IMR-90 (cell line): ENCODE measurements at regions not wholly inside any gene's neighbourhood (a gene's known extent, or its start where the extent isn't known, plus 50 kb on each side); places are given as distances from the start of the nearest gene placed in this dataset.

Experiments used
- ATAC-seq: fragments of 200-7000 bp; cut with Tn5 transposase; 2 replicates; pipeline ENCODE4 v1.9.1; 2020; ENCODE audit warnings: low read depth, mild to moderate bottlenecking, moderate library complexity
- BruUV-seq: library from RNA; stranded (reverse); fragments of 400-500 nt; replicated peaks from 2 replicates; lab custom pipeline; 2021; lab: Mats Ljungman, UMichigan
- CTCF ChIA-PET: fragments of 300-600 bp; formaldehyde crosslinking; extraction: SDS; loops from one replicate; lab custom pipeline; 2021; ENCODE audit warnings: antibody characterized with exemption; lab: Yijun Ruan, JAX
- POLR2A ChIA-PET: fragments of 300-600 bp; sonication (Branson Sonifier 250); formaldehyde crosslinking; loops from one replicate; lab custom pipeline; 2022; ENCODE audit warnings: antibody characterized with exemption; ENCODE audit not compliant: unreplicated experiment; lab: Charles Lee
- DNase-seq: peaks from one replicate; pipeline ENCODE4 v3.0.0; 2013
- H2AFZ ChIP-seq: replicated peaks from 2 replicates; pipeline ENCODE3; 2013; ENCODE audit warnings: low read length, mild to moderate bottlenecking; ENCODE audit not compliant: poor library complexity
- H2AK5ac ChIP-seq: 2 replicates; pipeline ENCODE4 v1.6.1; 2013; ENCODE audit warnings: low read depth, low read length, inconsistent platforms
- H2AK9ac ChIP-seq: replicated peaks from 2 replicates; pipeline ENCODE3; 2013; ENCODE audit warnings: mild to moderate bottlenecking, low read depth, low read length, moderate library complexity; ENCODE audit not compliant: poor library complexity
- H2BK120ac ChIP-seq: 2 replicates; pipeline ENCODE4 v1.6.1; 2013; ENCODE audit warnings: low read depth, low read length, inconsistent platforms
- H2BK15ac ChIP-seq: 3 replicates; pipeline ENCODE4 v1.6.1; 2013; ENCODE audit warnings: low read depth, low read length, inconsistent platforms
- H2BK20ac ChIP-seq: 2 replicates; pipeline ENCODE4 v1.6.1; 2013; ENCODE audit warnings: low read depth, mild to moderate bottlenecking, inconsistent platforms, low read length, moderate library complexity
- H2BK5ac ChIP-seq: 2 replicates; pipeline ENCODE4 v1.6.1; 2013; ENCODE audit warnings: mild to moderate bottlenecking, low read depth, low read length, inconsistent platforms; ENCODE audit not compliant: poor library complexity, severe bottlenecking
- H3K14ac ChIP-seq: replicated peaks from 2 replicates; pipeline ENCODE4 v1.6.1; 2013; ENCODE audit warnings: low read depth, low read length, inconsistent platforms
- H3K18ac ChIP-seq: 2 replicates; pipeline ENCODE4 v1.6.1; 2013; ENCODE audit warnings: low read depth, low read length, control low read depth
- H3K23ac ChIP-seq: 2 replicates; pipeline ENCODE4 v1.6.1; 2013; ENCODE audit warnings: low read depth, low read length, inconsistent platforms
- H3K27ac ChIP-seq: 2 replicates; pipeline ENCODE4 v1.5.1; 2013; ENCODE audit warnings: mild to moderate bottlenecking, control low read depth, low read length; ENCODE audit not compliant: insufficient read depth
- H3K27me3 ChIP-seq: 2 replicates; pipeline ENCODE4 v1.6.1; 2013; ENCODE audit warnings: low read length; ENCODE audit not compliant: control insufficient read depth, insufficient read depth
- H3K36me3 ChIP-seq: 2 replicates; pipeline ENCODE4 v1.6.1; 2013; ENCODE audit warnings: low read length, mixed read lengths; ENCODE audit not compliant: control insufficient read depth, insufficient read depth
- H3K4ac ChIP-seq: 2 replicates; pipeline ENCODE4 v1.6.1; 2013; ENCODE audit warnings: low read depth, low read length, inconsistent platforms
- H3K4me1 ChIP-seq: 2 replicates; pipeline ENCODE4 v1.6.1; 2013; ENCODE audit warnings: low read length, mixed read lengths; ENCODE audit not compliant: control insufficient read depth, insufficient read depth
- H3K4me2 ChIP-seq: 2 replicates; pipeline ENCODE4 v1.6.1; 2013; ENCODE audit warnings: low read depth, mild to moderate bottlenecking, control low read depth, low read length, moderate library complexity
- H3K4me3 ChIP-seq: 2 replicates; pipeline ENCODE4 v1.5.1; 2013; ENCODE audit warnings: low read depth, mild to moderate bottlenecking, control low read depth, low read length, moderate library complexity; ENCODE audit not compliant: insufficient read depth
- H3K56ac ChIP-seq: 2 replicates; pipeline ENCODE4 v1.6.1; 2013; ENCODE audit warnings: low read length, inconsistent platforms; ENCODE audit not compliant: insufficient read depth; ENCODE audit errors: extremely low read depth
- H3K79me1 ChIP-seq, 2 experiments: 2 replicates each; pipeline ENCODE4 v1.6.1; 2013; ENCODE audit warnings: low read length in 2 of 2, inconsistent platforms in 1 of 2, low read depth in 1 of 2
- H3K9ac ChIP-seq: 2 replicates; pipeline ENCODE4 v1.6.1; 2013; ENCODE audit warnings: low read depth, low read length, control low read depth
- H3K9me1 ChIP-seq: 2 replicates; pipeline ENCODE4 v1.6.1; 2013; ENCODE audit warnings: low read length, inconsistent platforms; ENCODE audit not compliant: insufficient read depth
- H3K9me3 ChIP-seq: 2 replicates; pipeline ENCODE4 v1.6.1; 2013; ENCODE audit warnings: low read length; ENCODE audit not compliant: control insufficient read depth, insufficient read depth
- H4K20me1 ChIP-seq: 2 replicates; pipeline ENCODE4 v1.6.1; 2013; ENCODE audit warnings: low read length, inconsistent platforms; ENCODE audit not compliant: insufficient read depth
- H4K5ac ChIP-seq: 2 replicates; pipeline ENCODE4 v1.6.1; 2013; ENCODE audit warnings: mild to moderate bottlenecking, low read depth, low read length, control low read depth
- H4K8ac ChIP-seq, 2 experiments: 2 replicates each; pipeline ENCODE4 v1.6.1; 2013; ENCODE audit warnings: low read depth in 2 of 2, low read length in 2 of 2, control low read depth in 1 of 2, inconsistent platforms in 1 of 2
- H4K91ac ChIP-seq: 2 replicates; pipeline ENCODE4 v1.6.1; 2013; ENCODE audit warnings: low read depth, low read length, inconsistent platforms; ENCODE audit not compliant: insufficient read depth
- BHLHE40 ChIP-seq: fragments of 150-350 bp; IDR thresholded peaks from 2 replicates; pipeline ENCODE4 v1.6.1; 2016; ENCODE audit warnings: mild to moderate bottlenecking, low read depth, low read length
- CEBPB ChIP-seq: IDR thresholded peaks from 2 replicates; pipeline ENCODE4 v1.6.1; 2012; ENCODE audit warnings: low read depth, low read length, improper control_type of control experiment
- CHD1 ChIP-seq: IDR thresholded peaks from 2 replicates; pipeline ENCODE4 v1.6.1; 2012; ENCODE audit warnings: low read depth, low read length, improper control_type of control experiment
- FOS ChIP-seq: fragments of 150-350 bp; IDR thresholded peaks from 2 replicates; pipeline ENCODE4 v1.6.1; 2016; ENCODE audit warnings: low read depth, low read length
- MAFK ChIP-seq: IDR thresholded peaks from 2 replicates; pipeline ENCODE4 v1.6.1; 2012; ENCODE audit warnings: low read depth, low read length, improper control_type of control experiment
- MAZ ChIP-seq: IDR thresholded peaks from 2 replicates; pipeline ENCODE4 v1.6.1; 2012; ENCODE audit warnings: low read depth, mild to moderate bottlenecking, low read length, improper control_type of control experiment, moderate library complexity, borderline replicate concordance
- MXI1 ChIP-seq: IDR thresholded peaks from 2 replicates; pipeline ENCODE4 v1.6.1; 2012; ENCODE audit warnings: low read depth, mild to moderate bottlenecking, low read length, moderate library complexity, borderline replicate concordance
- NFE2L2 ChIP-seq: fragments of 150-350 bp; IDR thresholded peaks from 2 replicates; pipeline ENCODE4 v1.6.1; 2016; ENCODE audit warnings: low read depth, mild to moderate bottlenecking, low read length
- POLR2A ChIP-seq: IDR thresholded peaks from 2 replicates; pipeline ENCODE4 v1.6.1; 2012; ENCODE audit warnings: mild to moderate bottlenecking, low read depth, low read length
- RAD21 ChIP-seq: IDR thresholded peaks from 2 replicates; pipeline ENCODE4 v1.6.1; 2012; ENCODE audit warnings: low read length, improper control_type of control experiment
- RCOR1 ChIP-seq: IDR thresholded peaks from 2 replicates; pipeline ENCODE4 v1.6.1; 2012; ENCODE audit warnings: mild to moderate bottlenecking, low read length, improper control_type of control experiment; ENCODE audit not compliant: insufficient replicate concordance
- RFX5 ChIP-seq: IDR thresholded peaks from 2 replicates; pipeline ENCODE4 v1.8.0; 2012; ENCODE audit warnings: low read depth, mild to moderate bottlenecking, low read length, moderate library complexity
- SMC3 ChIP-seq: fragments of 150-350 bp; IDR thresholded peaks from 2 replicates; pipeline ENCODE4 v1.6.1; 2016; ENCODE audit warnings: low read depth, mild to moderate bottlenecking, antibody characterized with exemption, low read length, moderate library complexity
- WGBS, 2 experiments: methylation state at CpG; one replicate each; pipeline versions ENCODE4 v1.1.5 to v1.1.7; 2013; ENCODE audit warnings: missing lambda C conversion rate in 2 of 2; ENCODE audit not compliant: insufficient read length in 1 of 2; ENCODE audit errors: extremely low coverage in 2 of 2; 5-methylcytosine and 5-hydroxymethylcytosine counted together
- dilution Hi-C: fragments of 300-500 bp; cut with HindIII; formaldehyde crosslinking; loops from one replicate; pipeline ENCODE4 v1.14.3; 2018; ENCODE audit warnings: low sequenced_read_pairs; ENCODE audit not compliant: unreplicated experiment
- in situ Hi-C: fragments of 300-500 bp; cut with MboI; formaldehyde crosslinking; loops from 3 replicates; pipeline ENCODE4 v1.14.3; 2019; ENCODE audit warnings: low sequenced_read_pairs, inconsistent platforms, mixed read lengths
- intact Hi-C: fragments of 100-400 bp; cut with micrococcal nuclease; formaldehyde crosslinking; loops from 2 replicates; pipeline ENCODE4 v1.10.0; 2022
- TF ChIP-seq, protein P1 (sequence below): fragments of 150-350 bp; IDR thresholded peaks from 2 replicates; pipeline ENCODE4 v1.6.1; 2016; ENCODE audit warnings: low read depth, mild to moderate bottlenecking, low read length, moderate library complexity, borderline replicate concordance
- TF ChIP-seq, protein P2 (sequence below): conservative IDR thresholded peaks from 2 replicates; pipeline ENCODE4 v1.5.1; 2012; ENCODE audit warnings: mild to moderate bottlenecking, low read depth, low read length, improper control_type of control experiment
- TF ChIP-seq, protein P3 (sequence below): fragments of 150-350 bp; IDR thresholded peaks from 2 replicates; pipeline ENCODE4 v1.6.1; 2017; ENCODE audit warnings: mild to moderate bottlenecking, antibody characterized with exemption, low read length, low read depth

DNA sequence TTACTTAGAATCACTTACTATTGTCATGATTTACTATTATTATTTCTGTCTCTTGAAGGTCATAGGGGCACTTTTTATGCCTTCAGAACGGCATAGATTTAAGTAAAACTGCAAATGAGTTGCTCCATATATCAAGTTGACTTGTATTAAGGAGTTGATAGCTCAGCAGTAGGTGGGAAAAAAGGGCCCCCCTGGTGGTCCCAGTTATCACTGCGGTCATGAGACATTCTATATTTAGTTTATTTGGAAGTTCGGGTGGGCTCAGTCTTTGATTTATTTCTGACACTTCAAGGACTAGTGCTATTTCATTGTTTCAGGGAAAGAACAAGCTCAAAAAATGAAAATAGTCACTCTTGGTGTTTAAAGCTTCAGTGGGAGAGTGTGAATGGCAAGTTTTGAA lies 159.3 kb downstream of the SLC24A2 start:
- no peak for ATAC-seq
- CTCF ChIA-PET = no interaction called here

More for the DNA sequence above, 159.3 kb downstream of the SLC24A2 start:
- no peak overlapping the region for H3K14ac ChIP-seq
- TF ChIP-seq BHLHE40 (no peak), NFE2L2 (no peak), POLR2A (no peak), CHD1 (no peak), SMC3 (no peak), MAZ (no peak), RCOR1 (no peak), MXI1 (no peak), RAD21 (no peak), MAFK (no peak), FOS (no peak), CEBPB (no peak), RFX5 (no peak)
- TF ChIP-seq, protein P1, sequence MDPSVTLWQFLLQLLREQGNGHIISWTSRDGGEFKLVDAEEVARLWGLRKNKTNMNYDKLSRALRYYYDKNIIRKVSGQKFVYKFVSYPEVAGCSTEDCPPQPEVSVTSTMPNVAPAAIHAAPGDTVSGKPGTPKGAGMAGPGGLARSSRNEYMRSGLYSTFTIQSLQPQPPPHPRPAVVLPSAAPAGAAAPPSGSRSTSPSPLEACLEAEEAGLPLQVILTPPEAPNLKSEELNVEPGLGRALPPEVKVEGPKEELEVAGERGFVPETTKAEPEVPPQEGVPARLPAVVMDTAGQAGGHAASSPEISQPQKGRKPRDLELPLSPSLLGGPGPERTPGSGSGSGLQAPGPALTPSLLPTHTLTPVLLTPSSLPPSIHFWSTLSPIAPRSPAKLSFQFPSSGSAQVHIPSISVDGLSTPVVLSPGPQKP = no peak
- TF ChIP-seq, protein P2, sequence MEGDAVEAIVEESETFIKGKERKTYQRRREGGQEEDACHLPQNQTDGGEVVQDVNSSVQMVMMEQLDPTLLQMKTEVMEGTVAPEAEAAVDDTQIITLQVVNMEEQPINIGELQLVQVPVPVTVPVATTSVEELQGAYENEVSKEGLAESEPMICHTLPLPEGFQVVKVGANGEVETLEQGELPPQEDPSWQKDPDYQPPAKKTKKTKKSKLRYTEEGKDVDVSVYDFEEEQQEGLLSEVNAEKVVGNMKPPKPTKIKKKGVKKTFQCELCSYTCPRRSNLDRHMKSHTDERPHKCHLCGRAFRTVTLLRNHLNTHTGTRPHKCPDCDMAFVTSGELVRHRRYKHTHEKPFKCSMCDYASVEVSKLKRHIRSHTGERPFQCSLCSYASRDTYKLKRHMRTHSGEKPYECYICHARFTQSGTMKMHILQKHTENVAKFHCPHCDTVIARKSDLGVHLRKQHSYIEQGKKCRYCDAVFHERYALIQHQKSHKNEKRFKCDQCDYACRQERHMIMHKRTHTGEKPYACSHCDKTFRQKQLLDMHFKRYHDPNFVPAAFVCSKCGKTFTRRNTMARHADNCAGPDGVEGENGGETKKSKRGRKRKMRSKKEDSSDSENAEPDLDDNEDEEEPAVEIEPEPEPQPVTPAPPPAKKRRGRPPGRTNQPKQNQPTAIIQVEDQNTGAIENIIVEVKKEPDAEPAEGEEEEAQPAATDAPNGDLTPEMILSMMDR = no peak
- TF ChIP-seq, protein P3, sequence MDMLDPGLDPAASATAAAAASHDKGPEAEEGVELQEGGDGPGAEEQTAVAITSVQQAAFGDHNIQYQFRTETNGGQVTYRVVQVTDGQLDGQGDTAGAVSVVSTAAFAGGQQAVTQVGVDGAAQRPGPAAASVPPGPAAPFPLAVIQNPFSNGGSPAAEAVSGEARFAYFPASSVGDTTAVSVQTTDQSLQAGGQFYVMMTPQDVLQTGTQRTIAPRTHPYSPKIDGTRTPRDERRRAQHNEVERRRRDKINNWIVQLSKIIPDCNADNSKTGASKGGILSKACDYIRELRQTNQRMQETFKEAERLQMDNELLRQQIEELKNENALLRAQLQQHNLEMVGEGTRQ = no peak
- H4K91ac ChIP-seq = no peak overlapping the region
- H3K23ac ChIP-seq = no peak overlapping the region
- no peak overlapping the region for H3K4me3 ChIP-seq
- in situ Hi-C loops (no loop called here), intact Hi-C loops (no loop called here), dilution Hi-C loops (no loop called here)
- H3K4me2 ChIP-seq = no peak overlapping the region
- H3K9me3 ChIP-seq = no peaks in the 10 kb centered on the region
- no peak overlapping the region for H2BK15ac ChIP-seq
- no peak overlapping the region for H2BK120ac ChIP-seq
- no peaks in the 10 kb centered on the region for H3K4me1 ChIP-seq
- no peak overlapping the region for H3K4ac ChIP-seq
- WGBS, 2 experiments = no CpG with 5 or more reads among the region's 3 CpGs
- POLR2A ChIA-PET = no interaction called here
- H2AFZ ChIP-seq = no peak overlapping the region
- no peaks in the 10 kb centered on the region for H3K79me1 ChIP-seq
- H4K5ac ChIP-seq = no peak overlapping the region
- H3K36me3 ChIP-seq = no peaks in the 10 kb centered on the region
- H2AK5ac ChIP-seq = no peak overlapping the region
- DNase-seq = no peak
- H3K9ac ChIP-seq = no peak overlapping the region
- no peak overlapping the region for H3K56ac ChIP-seq
- no peaks in the 10 kb centered on the region for H3K27me3 ChIP-seq
- H2BK20ac ChIP-seq = no peak overlapping the region
- no peaks in the 10 kb centered on the region for H3K9me1 ChIP-seq
- H2BK5ac ChIP-seq = no peak overlapping the region
- no peak overlapping the region for H3K18ac ChIP-seq
- H3K27ac ChIP-seq = no peak overlapping the region
- no peaks in the 10 kb centered on the region for H4K20me1 ChIP-seq
- no peak overlapping the region for H4K8ac ChIP-seq
- no TSS peak for BruUV-seq
- no peak overlapping the region for H2AK9ac ChIP-seq
